ENCODE measurements at regions not wholly inside any gene's neighbourhood (a gene's known extent, or its start where the extent isn't known, plus 50 kb on each side); places are given as distances from the start of the nearest gene placed in this dataset.

DNA sequence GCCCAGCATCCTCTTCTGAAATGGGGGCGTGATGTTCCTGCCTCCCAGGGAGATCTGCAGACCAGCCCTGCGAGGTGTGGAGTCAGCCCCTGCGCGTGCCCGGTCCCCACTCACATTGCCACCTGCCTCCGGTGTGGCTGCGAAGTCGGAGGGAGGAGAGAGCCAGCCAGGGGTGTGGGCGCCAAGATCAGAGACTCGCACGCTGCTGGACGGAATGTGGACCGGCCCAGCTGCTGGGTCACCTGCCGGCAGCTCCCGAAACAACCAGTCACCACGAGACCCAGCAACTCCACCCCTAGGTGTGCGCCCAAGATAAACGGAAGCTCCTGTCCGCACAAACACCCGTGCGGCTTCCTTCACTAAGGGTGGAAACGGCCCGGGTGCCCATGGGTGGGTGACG, 51.1 kb upstream of the EGFL7 start:
- Mint-ChIP-seq H3K4me3 (ENCODE audit: low read depth, unreplicated experiment) (no peak overlapping the region), H3K27ac (ENCODE audit: unreplicated experiment) (no peak overlapping the region), H3K4me1 (ENCODE audit: low read depth, unreplicated experiment) (peaks cover 7% of the 10 kb centered on the region), H3K36me3 (ENCODE audit: insufficient read depth, unreplicated experiment) (no peaks in the 10 kb centered on the region), H3K27me3 (ENCODE audit: unreplicated experiment) (peaks cover 36% of the 10 kb centered on the region), H3K9me3 (ENCODE audit: low read depth, unreplicated experiment) (no peaks in the 10 kb centered on the region)
- TF ChIP-seq, protein P1, sequence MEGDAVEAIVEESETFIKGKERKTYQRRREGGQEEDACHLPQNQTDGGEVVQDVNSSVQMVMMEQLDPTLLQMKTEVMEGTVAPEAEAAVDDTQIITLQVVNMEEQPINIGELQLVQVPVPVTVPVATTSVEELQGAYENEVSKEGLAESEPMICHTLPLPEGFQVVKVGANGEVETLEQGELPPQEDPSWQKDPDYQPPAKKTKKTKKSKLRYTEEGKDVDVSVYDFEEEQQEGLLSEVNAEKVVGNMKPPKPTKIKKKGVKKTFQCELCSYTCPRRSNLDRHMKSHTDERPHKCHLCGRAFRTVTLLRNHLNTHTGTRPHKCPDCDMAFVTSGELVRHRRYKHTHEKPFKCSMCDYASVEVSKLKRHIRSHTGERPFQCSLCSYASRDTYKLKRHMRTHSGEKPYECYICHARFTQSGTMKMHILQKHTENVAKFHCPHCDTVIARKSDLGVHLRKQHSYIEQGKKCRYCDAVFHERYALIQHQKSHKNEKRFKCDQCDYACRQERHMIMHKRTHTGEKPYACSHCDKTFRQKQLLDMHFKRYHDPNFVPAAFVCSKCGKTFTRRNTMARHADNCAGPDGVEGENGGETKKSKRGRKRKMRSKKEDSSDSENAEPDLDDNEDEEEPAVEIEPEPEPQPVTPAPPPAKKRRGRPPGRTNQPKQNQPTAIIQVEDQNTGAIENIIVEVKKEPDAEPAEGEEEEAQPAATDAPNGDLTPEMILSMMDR (IDR thresholded peaks at IDR 0.05; ENCODE audit: unreplicated experiment), result no peak
- no TSS peak for BruUV-seq (replicated peaks)
- CTCF ChIA-PET, result no interaction called here
- intact Hi-C loops (cut with micrococcal nuclease; ENCODE audit: unreplicated experiment), result no loop called here
- no peak for DNase-seq

DNA sequence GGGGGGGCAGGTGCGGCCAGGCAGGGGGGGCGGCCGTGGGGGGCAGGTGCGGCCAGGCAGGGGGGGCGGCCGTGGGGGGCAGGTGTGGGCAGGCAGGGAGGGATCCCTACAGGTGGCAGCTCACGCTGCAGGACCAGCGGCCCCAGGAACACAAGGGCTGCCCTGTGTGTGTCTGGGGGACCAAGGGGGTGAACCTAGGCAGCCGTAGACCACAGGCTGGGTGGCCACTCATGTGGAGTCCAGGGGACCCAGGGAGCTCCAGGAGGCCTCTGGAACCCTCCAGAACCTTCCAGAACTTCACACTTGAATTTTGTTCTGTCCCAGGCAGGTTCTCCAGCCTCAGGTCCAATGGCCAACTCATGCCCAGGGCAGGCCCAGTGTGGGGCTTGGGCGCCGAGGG, 51.6 kb upstream of the EGFL7 start:
- CTCF ChIA-PET, result no interaction called here
- peaks cover 7% of the 10 kb centered on the region for H3K4me1 Mint-ChIP-seq (ENCODE audit: low read depth, unreplicated experiment)
- H3K27ac Mint-ChIP-seq (ENCODE audit: unreplicated experiment), result no peak overlapping the region
- H3K4me3 Mint-ChIP-seq (ENCODE audit: low read depth, unreplicated experiment), result no peak overlapping the region
- H3K36me3 Mint-ChIP-seq (ENCODE audit: insufficient read depth, unreplicated experiment), result no peaks in the 10 kb centered on the region
- no TSS peak for BruUV-seq (replicated peaks)
- intact Hi-C loops (cut with micrococcal nuclease; ENCODE audit: unreplicated experiment), result no loop called here
- TF ChIP-seq, protein P1 (IDR thresholded peaks at IDR 0.05; ENCODE audit: unreplicated experiment), result no peak
- peaks cover 36% of the 10 kb centered on the region for H3K27me3 Mint-ChIP-seq (ENCODE audit: unreplicated experiment)
- no peaks in the 10 kb centered on the region for H3K9me3 Mint-ChIP-seq (ENCODE audit: low read depth, unreplicated experiment)
- DNase-seq, result no peak

DNA sequence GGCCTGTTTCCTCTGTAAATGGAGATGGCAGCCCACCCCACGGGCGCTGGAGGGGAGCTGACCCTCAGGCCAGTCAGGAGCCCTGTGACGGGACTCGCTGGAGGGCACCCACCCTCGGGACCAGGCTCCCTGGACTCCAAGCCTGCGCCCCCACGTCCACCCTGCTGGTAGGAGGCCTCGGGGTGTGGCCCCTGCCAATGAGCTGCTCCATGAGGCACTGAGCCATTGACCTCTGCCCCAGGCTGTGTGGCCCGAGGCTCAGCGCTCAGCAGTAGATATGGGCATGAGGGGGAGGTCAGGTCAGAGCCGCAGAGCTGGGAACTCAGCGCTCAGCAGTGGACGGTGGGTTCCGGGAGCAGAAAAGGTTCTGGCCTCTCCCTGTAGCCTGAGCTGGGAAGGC, 52.3 kb upstream of the EGFL7 start:
- Mint-ChIP-seq H3K27ac (ENCODE audit: unreplicated experiment) (no peak overlapping the region), H3K36me3 (ENCODE audit: insufficient read depth, unreplicated experiment) (no peaks in the 10 kb centered on the region), H3K27me3 (ENCODE audit: unreplicated experiment) (peaks cover 31% of the 10 kb centered on the region), H3K4me3 (ENCODE audit: low read depth, unreplicated experiment) (no peak overlapping the region), H3K9me3 (ENCODE audit: low read depth, unreplicated experiment) (no peaks in the 10 kb centered on the region), H3K4me1 (ENCODE audit: low read depth, unreplicated experiment) (peaks cover 4% of the 10 kb centered on the region)
- TF ChIP-seq, protein P1 (IDR thresholded peaks at IDR 0.05; ENCODE audit: unreplicated experiment), result no peak
- CTCF ChIA-PET, result no interaction called here
- intact Hi-C loops (cut with micrococcal nuclease; ENCODE audit: unreplicated experiment), result no loop called here
- no TSS peak for BruUV-seq (replicated peaks)
- DNase-seq, result no peak

DNA sequence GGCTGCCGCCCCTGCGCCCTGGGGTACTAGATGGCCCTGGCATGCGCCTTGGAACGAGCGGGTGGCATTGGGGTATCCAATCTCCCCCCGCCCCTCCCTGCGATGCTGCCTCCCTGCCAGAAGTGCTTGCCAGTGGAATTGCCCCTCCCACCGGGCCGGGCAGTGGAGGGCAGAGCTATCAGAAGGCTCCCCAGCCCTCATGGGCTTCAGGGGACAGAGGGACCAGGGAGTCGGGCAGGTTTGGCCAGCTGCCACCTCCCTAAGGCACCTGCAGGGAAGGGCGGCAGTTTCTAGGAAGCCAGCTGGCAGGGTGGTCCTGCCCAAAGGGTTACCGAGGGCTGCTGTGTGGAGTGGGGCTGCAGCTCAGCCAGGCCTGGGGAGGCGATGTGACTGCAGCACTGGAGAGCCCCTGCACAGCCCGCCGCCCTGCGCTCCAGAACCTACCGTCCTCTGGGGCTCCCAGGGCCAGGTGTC, 52.8 kb upstream of the EGFL7 start:
- H3K36me3 Mint-ChIP-seq (ENCODE audit: insufficient read depth, unreplicated experiment), result no peaks in the 10 kb centered on the region
- H3K27ac Mint-ChIP-seq (ENCODE audit: unreplicated experiment), result no peak overlapping the region
- H3K4me3 Mint-ChIP-seq (ENCODE audit: low read depth, unreplicated experiment), result no peak overlapping the region
- CTCF ChIA-PET, result no interaction called here
- TF ChIP-seq, protein P1 (IDR thresholded peaks at IDR 0.05; ENCODE audit: unreplicated experiment), result no peak
- no peaks in the 10 kb centered on the region for H3K9me3 Mint-ChIP-seq (ENCODE audit: low read depth, unreplicated experiment)
- H3K4me1 Mint-ChIP-seq (ENCODE audit: low read depth, unreplicated experiment), result no peaks in the 10 kb centered on the region
- intact Hi-C loops (cut with micrococcal nuclease; ENCODE audit: unreplicated experiment), result no loop called here
- DNase-seq, result no peak
- H3K27me3 Mint-ChIP-seq (ENCODE audit: unreplicated experiment), result peaks cover 25% of the 10 kb centered on the region
- BruUV-seq (replicated peaks), result no TSS peak

DNA sequence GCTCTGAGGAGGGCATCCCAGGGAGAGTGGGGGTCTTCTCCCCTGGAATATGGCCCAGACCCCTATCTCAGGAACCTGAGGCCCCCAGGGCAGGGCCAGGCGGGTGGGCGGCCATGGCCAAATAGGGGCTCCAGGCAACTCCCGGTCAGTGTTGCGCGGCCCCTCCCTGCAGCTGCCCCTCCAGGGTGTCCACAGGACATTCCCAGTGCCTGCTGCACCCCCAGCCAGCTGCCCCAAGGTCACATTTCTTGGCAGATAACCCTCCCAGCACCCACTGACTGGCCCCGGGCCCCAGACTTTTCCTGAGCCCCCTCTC, 53.6 kb upstream of the EGFL7 start:
- Mint-ChIP-seq H3K36me3 (ENCODE audit: insufficient read depth, unreplicated experiment) (no peaks in the 10 kb centered on the region), H3K4me1 (ENCODE audit: low read depth, unreplicated experiment) (no peaks in the 10 kb centered on the region), H3K9me3 (ENCODE audit: low read depth, unreplicated experiment) (no peaks in the 10 kb centered on the region), H3K4me3 (ENCODE audit: low read depth, unreplicated experiment) (no peak overlapping the region), H3K27ac (ENCODE audit: unreplicated experiment) (no peak overlapping the region), H3K27me3 (ENCODE audit: unreplicated experiment) (peaks cover 26% of the 10 kb centered on the region)
- intact Hi-C loops (cut with micrococcal nuclease; ENCODE audit: unreplicated experiment), result no loop called here
- CTCF ChIA-PET, result no interaction called here
- no TSS peak for BruUV-seq (replicated peaks)
- TF ChIP-seq, protein P1 (IDR thresholded peaks at IDR 0.05; ENCODE audit: unreplicated experiment), result no peak
- DNase-seq, result no peak

All from Calu3 (cell line).